DND-41 (cell line): ENCODE measurements at regions not wholly inside any gene's neighbourhood (a gene's known extent, or its start where the extent isn't known, plus 50 kb on each side); places are given as distances from the start of the nearest gene placed in this dataset.

Experiments used
- ATAC-seq: fragments of 200-7000 bp; cut with Tn5 transposase; 3 replicates; pipeline ENCODE4 v1.9.1; 2021; ENCODE audit warnings: low read depth; ENCODE audit not compliant: insufficient read depth
- DNase-seq: peaks from one replicate; pipeline ENCODE4 v3.0.0-alpha.2; 2020
- H2AFZ ChIP-seq: 2 replicates; pipeline ENCODE4 v1.6.0; 2012; ENCODE audit warnings: low read depth, low read length
- H3K27ac ChIP-seq: 2 replicates; pipeline ENCODE4 v1.5.1; 2012; ENCODE audit warnings: low read length, inconsistent platforms
- H3K27me3 ChIP-seq: fragments of 200-600 bp; sonication (generic); 2 replicates; pipeline ENCODE4 v1.6.0; 2012; ENCODE audit warnings: low read length, mild to moderate bottlenecking, inconsistent platforms; ENCODE audit not compliant: insufficient read depth, poor library complexity
- H3K36me3 ChIP-seq: 2 replicates; pipeline ENCODE4 v1.5.1; 2012; ENCODE audit warnings: low read length, inconsistent platforms; ENCODE audit not compliant: insufficient read depth
- H3K4me1 ChIP-seq: 2 replicates; pipeline ENCODE4 v1.5.1; 2012; ENCODE audit warnings: mild to moderate bottlenecking, low read length; ENCODE audit not compliant: insufficient read depth
- H3K4me2 ChIP-seq: 2 replicates; pipeline ENCODE4 v1.6.0; 2012; ENCODE audit warnings: mild to moderate bottlenecking, moderate library complexity, low read length, inconsistent platforms; ENCODE audit not compliant: insufficient read depth
- H3K4me3 ChIP-seq, 2 experiments: fragments of 200-600 bp in 1 of 2; shearing (Covaris generic) in 1 of 2; 2 replicates each; pipeline ENCODE4 v1.5.1; 2012 to 2016; ENCODE audit warnings: inconsistent platforms in 2 of 2, low read length in 2 of 2, mild to moderate bottlenecking in 2 of 2, low read depth in 1 of 2, moderate library complexity in 1 of 2
- H3K79me2 ChIP-seq: 2 replicates; pipeline ENCODE4 v1.6.0; 2012; ENCODE audit warnings: low read length, inconsistent platforms; ENCODE audit not compliant: insufficient read depth
- H3K9ac ChIP-seq: 2 replicates; pipeline ENCODE4 v1.6.0; 2012; ENCODE audit warnings: low read depth, mild to moderate bottlenecking, inconsistent platforms, low read length, moderate library complexity
- H3K9me3 ChIP-seq: 2 replicates; pipeline ENCODE4 v1.5.1; 2012; ENCODE audit warnings: low read length, moderate library complexity, mild to moderate bottlenecking, inconsistent platforms; ENCODE audit not compliant: insufficient read depth, severe bottlenecking
- H4K20me1 ChIP-seq: 2 replicates; pipeline ENCODE4 v1.6.0; 2012; ENCODE audit warnings: low read length; ENCODE audit not compliant: insufficient read depth
- EZH2 ChIP-seq: IDR thresholded peaks from 3 replicates; pipeline ENCODE4 v1.6.1; 2012; ENCODE audit warnings: borderline replicate concordance, low read depth, mild to moderate bottlenecking, moderate library complexity, low read length, inconsistent platforms; ENCODE audit not compliant: severe bottlenecking
- TF ChIP-seq, protein P1 (sequence below): IDR thresholded peaks from 2 replicates; pipeline ENCODE4 v1.5.1; 2012; ENCODE audit warnings: borderline replicate concordance, low read length, moderate library complexity, mild to moderate bottlenecking; ENCODE audit not compliant: poor library complexity, severe bottlenecking; ENCODE audit errors: extremely low read depth

- H3K4me2 ChIP-seq = no peak overlapping the region
- no peak overlapping the region for H3K4me3 ChIP-seq
- H3K9ac ChIP-seq = no peak overlapping the region
- DNase-seq = no peak
- no peak for ATAC-seq
- H2AFZ ChIP-seq = no peak overlapping the region
- H3K27ac ChIP-seq = no peak overlapping the region
- no peaks in the 10 kb centered on the region for H3K79me2 ChIP-seq
- H4K20me1 ChIP-seq = no peaks in the 10 kb centered on the region
- no peaks in the 10 kb centered on the region for H3K9me3 ChIP-seq
- no peak for TF ChIP-seq EZH2
- TF ChIP-seq, protein P1, sequence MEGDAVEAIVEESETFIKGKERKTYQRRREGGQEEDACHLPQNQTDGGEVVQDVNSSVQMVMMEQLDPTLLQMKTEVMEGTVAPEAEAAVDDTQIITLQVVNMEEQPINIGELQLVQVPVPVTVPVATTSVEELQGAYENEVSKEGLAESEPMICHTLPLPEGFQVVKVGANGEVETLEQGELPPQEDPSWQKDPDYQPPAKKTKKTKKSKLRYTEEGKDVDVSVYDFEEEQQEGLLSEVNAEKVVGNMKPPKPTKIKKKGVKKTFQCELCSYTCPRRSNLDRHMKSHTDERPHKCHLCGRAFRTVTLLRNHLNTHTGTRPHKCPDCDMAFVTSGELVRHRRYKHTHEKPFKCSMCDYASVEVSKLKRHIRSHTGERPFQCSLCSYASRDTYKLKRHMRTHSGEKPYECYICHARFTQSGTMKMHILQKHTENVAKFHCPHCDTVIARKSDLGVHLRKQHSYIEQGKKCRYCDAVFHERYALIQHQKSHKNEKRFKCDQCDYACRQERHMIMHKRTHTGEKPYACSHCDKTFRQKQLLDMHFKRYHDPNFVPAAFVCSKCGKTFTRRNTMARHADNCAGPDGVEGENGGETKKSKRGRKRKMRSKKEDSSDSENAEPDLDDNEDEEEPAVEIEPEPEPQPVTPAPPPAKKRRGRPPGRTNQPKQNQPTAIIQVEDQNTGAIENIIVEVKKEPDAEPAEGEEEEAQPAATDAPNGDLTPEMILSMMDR = no peak
- no peaks in the 10 kb centered on the region for H3K36me3 ChIP-seq
- H3K27me3 ChIP-seq = no peaks in the 10 kb centered on the region
- no peaks in the 10 kb centered on the region for H3K4me1 ChIP-seq
Measured at GRCh38 chr3:145750657-145751056, 410.3 kb downstream of the PLOD2 start.

DNA sequence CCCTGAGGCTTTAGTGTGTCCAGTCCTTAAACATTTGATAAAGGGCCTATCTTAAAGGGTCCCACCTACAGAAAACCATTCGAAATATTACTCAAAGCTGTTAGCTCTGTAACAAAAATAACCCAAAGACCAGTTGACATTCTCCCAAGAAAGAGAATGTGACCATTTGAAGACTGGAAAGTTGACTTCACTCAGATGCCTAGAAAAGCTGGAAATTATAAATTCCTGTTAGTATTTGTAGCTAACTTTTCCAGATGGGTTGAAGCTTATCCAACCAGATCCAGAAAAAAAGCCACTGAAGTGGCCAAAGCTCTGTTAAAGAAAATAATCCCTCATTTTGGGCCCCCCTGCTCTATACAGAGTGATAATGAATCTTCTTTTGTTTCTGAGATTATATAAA, 408.4 kb downstream of the PLOD2 start:
- no peak for TF ChIP-seq EZH2
- TF ChIP-seq, protein P1 = no peak
- no peak overlapping the region for H3K4me3 ChIP-seq
- no peaks in the 10 kb centered on the region for H3K36me3 ChIP-seq
- DNase-seq (no peak), ATAC-seq (no peak)
- no peaks in the 10 kb centered on the region for H3K9me3 ChIP-seq
- no peak overlapping the region for H3K4me2 ChIP-seq
- no peaks in the 10 kb centered on the region for H4K20me1 ChIP-seq
- no peak overlapping the region for H3K9ac ChIP-seq
- H2AFZ ChIP-seq = no peak overlapping the region
- no peaks in the 10 kb centered on the region for H3K79me2 ChIP-seq
- no peaks in the 10 kb centered on the region for H3K27me3 ChIP-seq
- H3K4me1 ChIP-seq = no peaks in the 10 kb centered on the region
- no peak overlapping the region for H3K27ac ChIP-seq

- TF ChIP-seq EZH2 = no peak
- DNase-seq (no peak), ATAC-seq (no peak)
- H3K27me3 ChIP-seq = no peaks in the 10 kb centered on the region
- H3K36me3 ChIP-seq = no peaks in the 10 kb centered on the region
- no peaks in the 10 kb centered on the region for H3K79me2 ChIP-seq
- no peak overlapping the region for H3K4me2 ChIP-seq
- H3K9ac ChIP-seq = no peak overlapping the region
- no peaks in the 10 kb centered on the region for H3K4me1 ChIP-seq
- H3K4me3 ChIP-seq = no peak overlapping the region
- H2AFZ ChIP-seq = no peak overlapping the region
- no peak overlapping the region for H3K27ac ChIP-seq
- no peaks in the 10 kb centered on the region for H3K9me3 ChIP-seq
- H4K20me1 ChIP-seq = no peaks in the 10 kb centered on the region
Measured at GRCh38 chr3:145754605-145755289, 406.2 kb downstream of the PLOD2 start.

DNA sequence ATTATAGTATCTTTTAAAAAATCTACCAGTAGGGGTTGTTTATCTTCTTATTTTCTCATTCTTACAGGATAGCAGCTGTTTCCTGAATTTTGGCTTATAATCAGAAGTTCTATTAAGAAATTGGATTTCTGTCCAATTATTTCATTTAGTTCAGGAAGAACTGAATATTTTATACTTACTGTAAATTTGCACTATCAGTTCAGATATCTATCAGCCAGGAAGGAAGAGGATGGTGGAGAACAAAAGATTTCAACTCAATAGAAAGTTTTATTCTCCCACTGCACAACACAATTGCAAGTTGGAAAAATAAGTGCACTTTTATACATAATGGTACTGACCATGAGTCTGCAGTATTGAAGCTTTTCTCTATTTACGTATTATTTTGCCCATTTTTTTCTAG, 400.9 kb downstream of the PLOD2 start:
- no peak for ATAC-seq
- H2AFZ ChIP-seq = no peak overlapping the region
- H4K20me1 ChIP-seq = no peaks in the 10 kb centered on the region
- no peak overlapping the region for H3K4me3 ChIP-seq
- no peak overlapping the region for H3K4me2 ChIP-seq
- H3K9ac ChIP-seq = no peak overlapping the region
- no peaks in the 10 kb centered on the region for H3K9me3 ChIP-seq
- no peak overlapping the region for H3K27ac ChIP-seq
- H3K27me3 ChIP-seq = no peaks in the 10 kb centered on the region
- no peaks in the 10 kb centered on the region for H3K79me2 ChIP-seq
- no peaks in the 10 kb centered on the region for H3K36me3 ChIP-seq
- H3K4me1 ChIP-seq = no peaks in the 10 kb centered on the region
- TF ChIP-seq, protein P1 = no peak
- no peak for TF ChIP-seq EZH2
- no peak for DNase-seq
